GM19193 (cell line): ENCODE measurements at regions not wholly inside any gene's neighbourhood (a gene's known extent, or its start where the extent isn't known, plus 50 kb on each side); places are given as distances from the start of the nearest gene placed in this dataset.

Source experiments
- POLR2A ChIP-seq: IDR thresholded peaks from 4 replicates; pipeline ENCODE4 v1.6.1; 2011; ENCODE audit not compliant: insufficient read depth, insufficient read length; ENCODE audit errors: extremely low read depth

DNA sequence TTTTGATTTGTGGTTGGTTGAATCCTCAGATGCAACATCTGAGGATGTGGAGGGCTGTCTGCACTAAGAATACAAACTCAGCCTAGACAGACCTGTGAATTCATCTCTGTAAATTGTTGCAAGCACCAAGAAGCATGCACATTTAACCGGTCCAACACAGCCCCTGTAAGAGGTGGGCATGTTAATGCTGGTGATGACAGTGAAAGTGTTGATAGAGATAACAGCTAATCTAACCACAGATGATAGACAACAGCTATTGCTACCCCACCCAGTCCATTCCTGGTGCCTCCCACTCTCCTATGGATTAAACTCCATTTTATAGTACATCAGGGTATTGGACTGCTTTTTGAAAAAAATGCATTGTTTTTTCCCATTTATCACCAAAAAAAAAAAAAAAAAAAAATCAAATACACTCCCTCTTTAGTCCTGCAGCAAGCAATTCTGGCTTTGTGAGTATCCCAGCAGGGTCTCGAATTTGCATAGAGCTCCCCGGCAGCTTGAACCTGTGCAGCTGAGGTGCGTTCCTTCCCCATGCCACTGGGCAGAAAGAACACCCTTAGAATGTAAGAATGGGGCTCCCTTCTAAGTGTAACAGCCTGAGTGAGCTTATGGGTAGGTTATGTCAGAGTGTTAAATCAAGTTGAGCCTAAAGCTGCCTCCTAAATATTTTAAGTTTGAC is 270.9 kb upstream of the JARID2 start:
- TF ChIP-seq POLR2A: no peak

DNA sequence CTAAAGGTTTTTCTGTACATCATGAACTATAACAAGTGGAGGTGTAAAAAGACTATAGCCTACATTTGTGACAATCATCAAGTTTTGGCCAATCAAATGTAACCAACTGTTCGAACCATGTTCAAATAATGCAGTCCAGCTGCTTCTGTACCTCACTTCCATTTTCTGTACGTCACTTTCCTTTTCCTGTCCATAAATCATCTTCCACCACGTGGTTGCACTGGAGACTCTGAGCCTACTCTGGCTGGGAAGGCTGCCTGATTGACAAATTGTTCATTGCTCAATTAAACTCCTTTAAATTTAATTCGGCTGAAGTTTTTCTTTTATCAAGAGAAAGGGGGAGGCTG is 270.4 kb upstream of the JARID2 start:
- no peak for TF ChIP-seq POLR2A

DNA sequence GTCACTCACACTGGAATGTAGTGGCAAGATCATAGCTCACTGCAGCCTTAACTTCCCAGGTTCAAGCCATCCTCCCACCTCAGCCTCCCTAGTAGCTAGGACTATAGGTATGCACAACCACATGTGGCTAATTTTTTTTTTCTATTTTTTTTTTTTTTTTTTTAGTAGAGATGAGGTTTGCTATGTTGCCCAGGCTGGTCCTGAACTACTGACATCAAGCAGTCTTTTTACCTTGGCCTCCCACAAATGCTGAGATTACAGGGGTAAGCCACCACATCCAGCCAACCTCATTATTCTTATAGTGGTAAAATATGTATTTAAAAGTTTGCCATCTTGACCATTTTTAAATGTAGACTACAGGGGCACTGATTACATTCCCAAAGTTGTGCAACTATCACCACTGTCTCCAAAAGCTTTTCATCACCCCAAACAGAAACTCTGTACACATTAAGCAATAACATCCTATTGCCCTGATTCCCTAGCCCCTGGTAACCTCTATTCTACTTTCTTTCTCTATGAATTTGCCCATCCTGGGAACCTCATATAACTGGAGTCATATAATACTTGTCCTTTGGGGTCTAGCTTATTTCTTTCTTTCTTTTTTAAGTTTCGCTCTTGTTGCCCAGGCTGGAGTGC is 268.0 kb upstream of the JARID2 start:
- TF ChIP-seq POLR2A: no peak

DNA sequence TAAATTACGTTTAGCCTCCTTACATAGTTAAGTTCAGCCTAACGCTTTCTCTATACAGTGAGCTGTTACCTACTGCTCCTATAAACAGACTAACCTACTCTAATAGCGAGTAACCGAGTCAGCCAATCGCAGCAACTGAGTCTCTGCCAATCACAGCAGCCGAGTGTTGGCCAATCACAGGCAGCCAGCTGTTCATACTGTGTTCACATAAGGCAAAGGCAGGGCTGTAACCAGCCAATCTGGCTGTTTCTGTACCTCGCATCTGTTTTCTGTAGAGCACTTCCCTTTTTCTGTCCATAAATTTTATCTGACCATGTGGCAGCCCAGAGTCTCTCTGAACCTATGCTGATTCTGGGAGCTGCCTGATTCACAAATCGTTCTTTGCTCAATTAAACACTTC is 263.9 kb upstream of the JARID2 start:
- no peak for TF ChIP-seq POLR2A

DNA sequence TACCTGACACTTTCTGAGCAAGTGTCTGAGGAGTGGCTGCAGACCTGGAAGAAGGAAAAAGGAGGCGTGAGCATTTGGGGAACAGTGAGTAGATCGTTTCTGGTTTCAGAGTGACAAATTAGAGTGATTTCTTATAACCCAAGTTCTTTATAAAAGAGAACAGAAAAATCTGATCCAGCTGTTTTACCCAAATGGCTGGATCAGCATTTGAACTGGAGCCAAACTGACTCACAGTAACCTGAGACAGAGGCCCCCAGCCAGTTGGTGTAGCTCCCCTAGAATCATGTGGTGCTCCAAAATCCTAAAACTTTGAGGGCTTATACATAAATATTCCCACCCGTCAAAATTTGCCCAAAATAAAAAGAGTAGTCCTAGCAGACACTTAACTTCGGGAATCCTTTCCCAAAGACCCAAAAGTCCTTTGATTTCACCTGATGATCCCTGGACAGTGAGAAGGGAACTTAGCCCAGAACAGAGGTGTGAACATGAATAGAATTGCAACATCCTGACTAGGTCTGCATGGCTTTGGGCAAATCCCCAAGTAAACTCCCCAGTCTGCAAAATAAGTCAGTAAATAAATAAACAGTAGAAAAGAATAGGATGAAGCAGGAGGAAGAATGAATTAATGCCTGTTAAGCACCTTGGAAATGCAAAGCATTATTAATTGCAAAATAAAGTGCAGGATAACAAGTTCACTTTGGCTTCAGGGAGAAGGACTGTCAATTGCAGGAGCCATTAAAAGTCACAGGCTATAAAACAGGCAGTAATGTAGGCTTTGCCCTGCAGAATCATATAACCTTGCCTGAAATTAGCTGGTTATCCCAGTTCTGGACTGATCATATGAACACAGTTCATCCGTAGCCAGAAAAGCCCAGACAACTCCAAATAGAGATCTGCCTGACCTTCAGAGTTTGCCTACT is 262.0 kb upstream of the JARID2 start:
- no peak for TF ChIP-seq POLR2A

DNA sequence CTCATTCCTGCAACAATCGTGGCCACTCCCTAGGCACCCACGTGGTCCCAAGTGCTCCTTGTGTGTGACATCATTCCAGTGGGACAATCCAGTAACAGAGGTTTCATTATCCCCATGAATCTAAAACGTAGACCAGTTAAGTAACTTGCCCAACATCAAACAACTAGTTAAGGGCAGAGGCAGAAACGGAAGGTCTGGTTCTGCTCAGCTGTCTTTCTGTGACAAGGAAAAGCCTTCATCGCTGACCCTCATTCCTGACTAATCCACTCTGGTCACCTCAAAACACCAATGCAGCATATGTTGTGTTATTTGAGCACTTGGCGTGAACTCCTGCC is 261.4 kb upstream of the JARID2 start:
- TF ChIP-seq POLR2A: no peak

DNA sequence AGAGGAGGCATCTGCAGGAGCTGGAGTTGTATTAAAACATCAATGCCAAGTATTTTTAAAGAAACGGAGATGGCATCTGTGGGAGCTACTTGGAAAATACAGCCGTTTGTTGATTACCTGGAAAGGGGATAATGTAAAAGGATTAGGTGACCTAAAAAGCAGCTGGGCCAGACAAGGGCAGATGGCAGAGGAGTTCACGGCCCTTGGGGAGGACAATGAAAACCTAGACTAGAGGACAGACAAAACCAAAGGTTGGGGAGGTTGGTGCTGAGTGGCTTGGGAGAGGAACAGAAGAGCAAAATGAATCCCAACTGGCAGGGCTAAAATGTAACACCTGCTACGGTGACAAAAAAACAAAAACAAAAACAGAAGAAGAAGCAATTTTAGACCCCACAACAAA is 260.5 kb upstream of the JARID2 start:
- TF ChIP-seq POLR2A: no peak

DNA sequence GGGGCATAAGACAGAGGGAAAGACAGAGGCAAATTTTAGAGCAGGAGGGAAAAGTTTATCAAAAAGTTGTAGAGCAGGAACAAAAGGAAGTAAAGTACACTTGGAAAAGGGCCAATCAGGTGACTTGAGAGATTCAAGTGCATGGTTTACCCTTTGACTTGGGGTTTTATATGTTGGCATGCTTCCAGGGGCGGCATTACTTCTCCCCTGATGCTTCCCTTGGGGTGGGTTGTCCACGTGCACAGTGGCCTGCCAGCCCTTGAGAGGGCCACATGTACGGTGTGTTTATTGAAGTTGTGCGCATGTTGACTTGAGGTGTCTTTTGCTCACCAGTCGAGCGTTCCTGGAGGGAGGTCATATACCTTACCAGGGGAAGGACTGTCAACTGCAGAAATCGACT is 259.5 kb upstream of the JARID2 start:
- no peak for TF ChIP-seq POLR2A

DNA sequence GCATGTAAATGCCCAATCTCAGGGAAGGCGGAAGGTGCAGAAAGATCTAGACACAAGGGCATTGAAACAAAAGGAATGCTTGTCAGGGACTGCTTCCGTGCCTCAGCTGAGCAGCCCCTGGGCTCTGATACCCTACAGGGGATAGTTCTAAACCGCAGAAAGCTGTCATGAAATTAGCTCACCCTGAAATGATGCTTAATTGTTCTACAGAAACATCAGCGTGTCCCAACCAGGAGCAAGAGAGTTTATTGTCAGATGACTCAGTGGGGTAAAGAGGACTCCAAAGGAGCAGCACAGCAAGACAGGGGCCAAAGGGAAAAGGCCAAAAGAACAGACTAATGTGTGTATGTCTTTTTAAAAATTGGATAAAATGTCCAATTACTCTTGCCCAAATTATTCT is 258.4 kb upstream of the JARID2 start:
- TF ChIP-seq POLR2A: no peak

DNA sequence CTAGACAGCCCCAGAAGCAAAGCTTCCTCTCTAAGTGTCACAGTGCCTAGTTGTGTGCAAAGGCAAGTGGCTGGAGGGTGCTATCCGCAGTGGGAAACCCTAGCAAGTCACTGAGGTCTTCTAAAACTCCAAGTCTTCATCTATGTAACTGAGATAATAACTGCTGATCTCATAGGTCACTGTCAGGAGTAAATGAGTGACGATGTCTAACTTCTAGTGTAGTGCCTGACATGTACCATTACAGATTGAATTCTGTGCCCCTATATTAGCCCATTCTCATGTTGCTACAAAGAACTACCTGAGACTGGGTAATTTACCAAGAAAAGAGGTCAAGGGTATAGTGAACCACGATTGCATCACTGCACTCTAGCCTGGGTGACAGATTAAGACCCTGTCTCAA is 253.5 kb upstream of the JARID2 start:
- TF ChIP-seq POLR2A: no peak

DNA sequence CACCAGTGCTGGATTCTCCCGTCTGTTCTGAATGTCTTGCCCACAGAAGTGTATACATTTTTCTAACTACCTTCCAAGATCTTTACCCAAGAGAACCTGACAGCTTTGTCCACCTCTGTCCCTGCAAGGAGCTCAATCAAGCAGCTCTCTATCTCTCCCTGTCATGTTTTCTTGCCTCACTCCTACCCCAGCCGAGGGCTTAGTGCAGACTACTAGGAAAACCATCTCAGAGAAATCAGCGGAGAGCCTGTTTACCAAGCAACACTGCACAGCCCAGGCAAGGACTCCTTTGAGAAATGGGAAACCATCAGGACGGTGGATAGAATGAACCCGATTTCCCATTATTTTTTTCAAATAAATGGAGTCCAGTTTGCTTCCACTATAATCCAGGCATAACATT is 250.7 kb upstream of the JARID2 start:
- no peak for TF ChIP-seq POLR2A

DNA sequence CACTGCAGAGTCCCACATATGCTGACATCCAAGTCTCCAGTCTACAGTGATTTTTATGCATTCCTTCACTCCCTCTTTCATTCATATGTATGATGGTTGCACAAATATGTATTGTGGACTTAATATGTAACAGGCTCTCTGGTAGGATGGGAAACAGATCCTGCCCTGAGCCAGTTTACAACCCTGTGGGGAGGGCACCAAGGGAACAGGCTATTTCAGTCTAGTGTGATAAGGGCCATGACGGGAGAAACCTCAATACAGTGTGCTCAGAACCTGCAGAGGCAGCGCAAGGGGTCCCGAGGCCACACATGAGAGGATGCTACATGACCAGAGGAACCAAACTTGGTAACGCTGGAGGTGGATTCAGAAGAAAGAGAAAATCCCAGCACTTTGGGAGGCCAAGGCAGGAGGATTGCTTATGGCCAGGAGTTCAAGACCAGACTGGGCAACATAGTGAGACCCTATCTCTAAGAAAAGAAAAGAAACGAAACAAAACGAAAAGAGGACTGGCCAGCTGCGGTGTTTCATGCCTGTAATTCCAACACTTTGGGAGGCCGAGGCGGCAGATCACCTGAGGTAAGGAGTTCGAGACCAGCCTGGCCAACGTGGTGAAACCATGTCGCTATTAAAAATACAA is 249.8 kb upstream of the JARID2 start:
- no peak for TF ChIP-seq POLR2A

DNA sequence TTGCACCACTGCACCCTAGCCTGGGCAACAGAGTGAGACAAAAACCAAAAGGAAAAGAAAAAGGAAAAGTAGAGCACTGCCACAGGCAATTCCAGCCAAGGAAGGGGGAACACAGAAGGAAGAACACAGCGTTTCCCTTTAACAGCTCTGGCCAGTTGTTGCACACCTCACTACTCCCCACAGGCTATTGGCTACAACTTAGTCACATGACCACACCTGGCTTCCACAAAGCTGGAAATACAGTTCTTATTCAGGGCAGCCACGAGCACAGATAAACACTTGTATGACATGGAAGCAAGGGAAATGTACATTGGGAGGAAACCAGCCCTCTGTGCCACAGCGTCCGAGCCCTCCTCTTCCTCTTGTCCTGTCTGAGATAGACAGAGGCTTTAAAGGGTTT is 249.0 kb upstream of the JARID2 start:
- TF ChIP-seq POLR2A: no peak

DNA sequence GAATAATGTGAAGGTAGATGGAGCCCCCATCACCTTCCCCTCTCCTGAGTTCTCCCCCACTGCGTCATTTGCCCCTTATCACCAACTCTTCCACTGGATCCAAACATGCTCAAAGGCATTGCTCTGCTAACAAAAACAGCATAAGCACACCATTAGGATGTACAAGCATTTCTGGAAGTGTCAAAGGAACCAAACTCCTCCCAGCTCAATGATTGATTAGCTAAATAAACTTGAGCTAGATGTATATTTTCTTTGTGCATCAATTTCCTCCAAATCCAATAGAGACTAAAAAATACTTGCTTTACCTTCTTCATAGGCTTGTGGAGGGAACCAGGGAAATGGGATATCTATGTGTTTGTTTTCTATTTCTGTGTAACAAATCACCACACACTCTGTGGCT is 248.4 kb upstream of the JARID2 start:
- TF ChIP-seq POLR2A: no peak

DNA sequence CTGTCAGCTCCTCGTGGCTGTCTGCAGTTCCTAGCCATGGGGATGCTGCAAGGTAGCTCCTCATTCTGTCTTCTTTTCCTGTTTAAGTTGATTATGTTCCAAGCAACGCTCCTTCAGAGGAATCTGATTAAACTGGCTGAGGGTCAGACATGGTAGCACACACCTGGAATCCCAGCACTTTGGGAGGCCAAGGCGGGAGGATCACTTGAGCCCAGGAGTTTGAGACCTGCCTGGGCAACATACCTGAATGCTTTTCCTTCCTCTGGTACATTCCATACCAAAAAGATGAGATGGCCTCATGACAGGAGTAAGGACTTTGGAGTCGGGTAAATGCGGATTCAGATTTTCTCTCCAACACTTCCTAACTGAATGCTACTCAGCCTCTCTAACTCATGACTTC is 246.8 kb upstream of the JARID2 start:
- no peak for TF ChIP-seq POLR2A
